ENCODE measurements at regions not wholly inside any gene's neighbourhood (a gene's known extent, or its start where the extent isn't known, plus 50 kb on each side); places are given as distances from the start of the nearest gene placed in this dataset.

GRCh38 chrX:109261279-109261678 is 220.6 kb downstream of the GUCY2F start:
- no peak overlapping the region for H3K18ac ChIP-seq (ENCODE audit: insufficient read length, low read depth, low read length)
- no peaks in the 10 kb centered on the region for H3K9me3 ChIP-seq (ENCODE audit: control insufficient read depth, low read depth, low read length)
- Mint-ChIP-seq H3K36me3 (ENCODE audit: insufficient read depth in 1 of 3, low read depth in 3 of 3) (no peaks in the 10 kb centered on the region; a peak in 2 of 7 replicates), H3K27ac (no peak overlapping the region), H3K4me3 (no peak overlapping the region), H3K9me3 (peaks cover 0 to 3% of the 10 kb centered on the region in 2 experiments; a peak in 3 of 5 replicates), H3K4me1 (no peaks in the 10 kb centered on the region), H3K27me3 (ENCODE audit: low read depth) (no peaks in the 10 kb centered on the region)
- no peak overlapping the region for H3K9ac ChIP-seq (ENCODE audit: extremely low read depth, insufficient read length, low read length)
- no peak overlapping the region for H2BK5ac ChIP-seq (ENCODE audit: insufficient read length, low read length)
- H2BK20ac ChIP-seq (ENCODE audit: low read depth, low read length, poor library complexity, severe bottlenecking), result no peak overlapping the region
- H3K79me2 ChIP-seq (ENCODE audit: insufficient read depth, low read length), result no peaks in the 10 kb centered on the region
- no peak overlapping the region for H3K4me2 ChIP-seq (ENCODE audit: insufficient read depth, insufficient read length, low read length)
- DNase-seq, result no peak
- no peaks in the 10 kb centered on the region for H3K79me1 ChIP-seq (ENCODE audit: insufficient read depth, low read depth, low read length, poor library complexity, severe bottlenecking)
- H3K4me1 ChIP-seq (ENCODE audit: insufficient read depth, low read length), result no peaks in the 10 kb centered on the region
- H2BK12ac ChIP-seq (ENCODE audit: insufficient read length, low read depth, low read length), result no peak overlapping the region
- H2BK15ac ChIP-seq (ENCODE audit: low read depth, low read length), result no peak overlapping the region
- no peak overlapping the region for H3T11ph ChIP-seq (ENCODE audit: low read length)
- no peak overlapping the region for H2BK120ac ChIP-seq (ENCODE audit: low read depth, low read length, poor library complexity, severe bottlenecking)
- no peaks in the 10 kb centered on the region for H4K20me1 ChIP-seq (ENCODE audit: control insufficient read depth, insufficient read depth, insufficient read length)
- H3K27ac ChIP-seq (ENCODE audit: insufficient read length, low read depth, low read length), result no peak overlapping the region
- H3K23me2 ChIP-seq (ENCODE audit: insufficient read length, low read depth, low read length, poor library complexity, severe bottlenecking), result no peaks in the 10 kb centered on the region
- H4K5ac ChIP-seq (ENCODE audit: insufficient read length, low read depth, low read length), result no peak overlapping the region
- H3K14ac ChIP-seq (ENCODE audit: insufficient read depth, low read length), result no peak overlapping the region
- no peak overlapping the region for H2AFZ ChIP-seq (ENCODE audit: low read length)
- no peak overlapping the region for H3K23ac ChIP-seq (ENCODE audit: insufficient read length, low read depth, low read length)
- no CpG with 5 or more reads among the region's 2 CpGs for WGBS (ENCODE audit: extremely low coverage, insufficient read length, low lambda C conversion rate)
- H4K8ac ChIP-seq (replicated peaks; ENCODE audit: insufficient read length, low read depth, low read length), result no peak overlapping the region
- H3K27me3 ChIP-seq (ENCODE audit: insufficient read depth, low read length), result no peaks in the 10 kb centered on the region
- no peak overlapping the region for H3K4ac ChIP-seq (ENCODE audit: low read depth, low read length)
- H3K56ac ChIP-seq (ENCODE audit: insufficient read length, low read depth, low read length), result no peak overlapping the region
- TF ChIP-seq CTCF (conservative IDR thresholded peaks at IDR 0.05), result no peak
- H2AK5ac ChIP-seq (ENCODE audit: insufficient read length, low read length), result no peak overlapping the region
- H4K91ac ChIP-seq (ENCODE audit: insufficient read length, low read depth, low read length), result no peak overlapping the region
